ENCODE measurements at regions not wholly inside any gene's neighbourhood (a gene's known extent, or its start where the extent isn't known, plus 50 kb on each side); places are given as distances from the start of the nearest gene placed in this dataset.
"Not testable (repeated sequence)": the region's sequence is repeated elsewhere in the genome, so short reads cannot be mapped to it uniquely, and the experiment has no call there.

GRCh38 chr1:88324899-88325298 lies 359.2 kb upstream of the PKN2 start:
- H3K27me3 ChIP-seq (ENCODE audit: insufficient read depth, low read length): no peaks in the 10 kb centered on the region
- no peaks in the 10 kb centered on the region for H3K4me1 ChIP-seq (ENCODE audit: insufficient read depth, low read length)
- no peak overlapping the region for H3K4me3 ChIP-seq (ENCODE audit: low read length)
- H3K9me3 ChIP-seq (ENCODE audit: low read depth, low read length): no peaks in the 10 kb centered on the region

GRCh38 chr1:88327391-88328267 lies 356.4 kb upstream of the PKN2 start:
- no peaks in the 10 kb centered on the region for H3K9me3 ChIP-seq (ENCODE audit: low read depth, low read length)
- no peaks in the 10 kb centered on the region for H3K27me3 ChIP-seq (ENCODE audit: insufficient read depth, low read length)
- H3K4me1 ChIP-seq (ENCODE audit: insufficient read depth, low read length): no peaks in the 10 kb centered on the region
- no peak overlapping the region for H3K4me3 ChIP-seq (ENCODE audit: low read length)

GRCh38 chr1:88330201-88330600 lies 353.9 kb upstream of the PKN2 start:
- H3K4me1 ChIP-seq (ENCODE audit: insufficient read depth, low read length): no peaks in the 10 kb centered on the region
- H3K4me3 ChIP-seq (ENCODE audit: low read length): no peak overlapping the region
- H3K27me3 ChIP-seq (ENCODE audit: insufficient read depth, low read length): no peaks in the 10 kb centered on the region

GRCh38 chr1:88333086-88333695 lies 350.9 kb upstream of the PKN2 start:
- Histone ChIP-seq H3K4me3 (ENCODE audit: low read length) (no peak overlapping the region), H3K27me3 (ENCODE audit: insufficient read depth, low read length) (no peaks in the 10 kb centered on the region), H3K4me1 (ENCODE audit: insufficient read depth, low read length) (no peaks in the 10 kb centered on the region), H3K9me3 (ENCODE audit: low read depth, low read length) (no peaks in the 10 kb centered on the region)

More at GRCh38 chr1:88330201-88330600, 353.9 kb upstream of the PKN2 start:
- no peaks in the 10 kb centered on the region for H3K9me3 ChIP-seq (ENCODE audit: low read depth, low read length)

- Histone ChIP-seq H3K4me3 (ENCODE audit: low read length) (no peak overlapping the region), H3K27me3 (ENCODE audit: insufficient read depth, low read length) (no peaks in the 10 kb centered on the region), H3K4me1 (ENCODE audit: insufficient read depth, low read length) (no peaks in the 10 kb centered on the region), H3K9me3 (ENCODE audit: low read depth, low read length) (no peaks in the 10 kb centered on the region)
Measured at GRCh38 chr1:88341447-88341846, 342.6 kb upstream of the PKN2 start.

- H3K4me3 ChIP-seq (ENCODE audit: low read length); H3K4me1 ChIP-seq (ENCODE audit: insufficient read depth, low read length); H3K9me3 ChIP-seq (ENCODE audit: low read depth, low read length); H3K27me3 ChIP-seq (ENCODE audit: insufficient read depth, low read length): not testable (repeated sequence)
Measured at GRCh38 chr1:88342081-88342480, 342.0 kb upstream of the PKN2 start.

GRCh38 chr1:88350648-88351047 lies 333.4 kb upstream of the PKN2 start:
- H3K4me3 ChIP-seq (ENCODE audit: low read length): no peak overlapping the region
- no peaks in the 10 kb centered on the region for H3K27me3 ChIP-seq (ENCODE audit: insufficient read depth, low read length)
- no peaks in the 10 kb centered on the region for H3K4me1 ChIP-seq (ENCODE audit: insufficient read depth, low read length)
- H3K9me3 ChIP-seq (ENCODE audit: low read depth, low read length): no peaks in the 10 kb centered on the region

- no peak overlapping the region for H3K4me3 ChIP-seq (ENCODE audit: low read length)
- no peaks in the 10 kb centered on the region for H3K9me3 ChIP-seq (ENCODE audit: low read depth, low read length)
- no peaks in the 10 kb centered on the region for H3K27me3 ChIP-seq (ENCODE audit: insufficient read depth, low read length)
- H3K4me1 ChIP-seq (ENCODE audit: insufficient read depth, low read length): no peaks in the 10 kb centered on the region
Measured at GRCh38 chr1:88351960-88352359, 332.1 kb upstream of the PKN2 start.

GRCh38 chr1:88354256-88354655 lies 329.8 kb upstream of the PKN2 start:
- Histone ChIP-seq H3K27me3 (ENCODE audit: insufficient read depth, low read length) (no peaks in the 10 kb centered on the region), H3K4me1 (ENCODE audit: insufficient read depth, low read length) (no peaks in the 10 kb centered on the region), H3K9me3 (ENCODE audit: low read depth, low read length) (no peaks in the 10 kb centered on the region), H3K4me3 (ENCODE audit: low read length) (no peak overlapping the region)

GRCh38 chr1:88357729-88358128 lies 326.3 kb upstream of the PKN2 start:
- H3K27me3 ChIP-seq (ENCODE audit: insufficient read depth, low read length): no peaks in the 10 kb centered on the region
- H3K4me3 ChIP-seq (ENCODE audit: low read length): no peak overlapping the region
- no peaks in the 10 kb centered on the region for H3K4me1 ChIP-seq (ENCODE audit: insufficient read depth, low read length)
- H3K9me3 ChIP-seq (ENCODE audit: low read depth, low read length): no peaks in the 10 kb centered on the region

GRCh38 chr1:88371436-88372023 lies 312.5 kb upstream of the PKN2 start:
- no peak overlapping the region for H3K4me3 ChIP-seq (ENCODE audit: low read length)
- no peaks in the 10 kb centered on the region for H3K4me1 ChIP-seq (ENCODE audit: insufficient read depth, low read length)
- no peaks in the 10 kb centered on the region for H3K27me3 ChIP-seq (ENCODE audit: insufficient read depth, low read length)
- no peaks in the 10 kb centered on the region for H3K9me3 ChIP-seq (ENCODE audit: low read depth, low read length)

GRCh38 chr1:88375977-88376376 lies 308.1 kb upstream of the PKN2 start:
- Histone ChIP-seq H3K9me3 (ENCODE audit: low read depth, low read length) (no peaks in the 10 kb centered on the region), H3K4me1 (ENCODE audit: insufficient read depth, low read length) (no peaks in the 10 kb centered on the region), H3K27me3 (ENCODE audit: insufficient read depth, low read length) (no peaks in the 10 kb centered on the region), H3K4me3 (ENCODE audit: low read length) (no peak overlapping the region)

- Histone ChIP-seq H3K9me3 (ENCODE audit: low read depth, low read length) (no peaks in the 10 kb centered on the region), H3K4me3 (ENCODE audit: low read length) (no peak overlapping the region), H3K27me3 (ENCODE audit: insufficient read depth, low read length) (no peaks in the 10 kb centered on the region), H3K4me1 (ENCODE audit: insufficient read depth, low read length) (no peaks in the 10 kb centered on the region)
Measured at GRCh38 chr1:88376421-88376820, 307.7 kb upstream of the PKN2 start.

GRCh38 chr1:88378560-88378959 lies 305.5 kb upstream of the PKN2 start:
- Histone ChIP-seq H3K9me3 (ENCODE audit: low read depth, low read length) (no peaks in the 10 kb centered on the region), H3K4me1 (ENCODE audit: insufficient read depth, low read length) (no peaks in the 10 kb centered on the region), H3K27me3 (ENCODE audit: insufficient read depth, low read length) (no peaks in the 10 kb centered on the region), H3K4me3 (ENCODE audit: low read length) (no peak overlapping the region)

- Histone ChIP-seq H3K9me3 (ENCODE audit: low read depth, low read length) (no peaks in the 10 kb centered on the region), H3K4me3 (ENCODE audit: low read length) (no peak overlapping the region), H3K27me3 (ENCODE audit: insufficient read depth, low read length) (no peaks in the 10 kb centered on the region)
Measured at GRCh38 chr1:88394958-88395357, 289.1 kb upstream of the PKN2 start.

More at GRCh38 chr1:88394958-88395357, 289.1 kb upstream of the PKN2 start:
- no peaks in the 10 kb centered on the region for H3K4me1 ChIP-seq (ENCODE audit: insufficient read depth, low read length)

All from mononuclear cell (primary cell).